Testis (tissue), 2 donors: ENCODE measurements at regions not wholly inside any gene's neighbourhood (a gene's known extent, or its start where the extent isn't known, plus 50 kb on each side); places are given as distances from the start of the nearest gene placed in this dataset.

Source experiments
- DNase-seq: peaks from one replicate; pipeline ENCODE4 v3.0.0-alpha.2; 2019
- H3K27ac ChIP-seq, 2 donors: fragments of 200-600 bp; sonication (generic); one replicate each; pipeline ENCODE4 v1.5.1; 2019
- H3K27me3 ChIP-seq: fragments of 200-600 bp; sonication (generic); one replicate; pipeline ENCODE4 v1.5.1; 2019
- H3K36me3 ChIP-seq: fragments of 200-600 bp; sonication (generic); one replicate; pipeline ENCODE4 v1.5.1; 2017; ENCODE audit warnings: low read depth; ENCODE audit errors: missing control alignments
- H3K4me1 ChIP-seq: fragments of 200-600 bp; sonication (generic); one replicate; pipeline ENCODE4 v1.5.1; 2019
- H3K4me3 ChIP-seq, 2 donors: fragments of 200-600 bp; sonication (generic); one replicate each; pipeline ENCODE4 v1.5.1; 2017 to 2019
- H3K9me3 ChIP-seq: fragments of 200-600 bp; sonication (generic); one replicate; pipeline ENCODE4 v1.5.1; 2017
- CTCF ChIP-seq, 3 experiments: fragments of 450-650 bp in 2 of 3; fragments of 200-600 bp in 1 of 3; sonication (generic) in 1 of 3; IDR thresholded peaks; one replicate each; pipeline ENCODE4 v1.5.1; 2016 to 2019; ENCODE audit warnings: antibody characterized with exemption in 3 of 3, mild to moderate bottlenecking in 2 of 3, moderate library complexity in 1 of 3
- POLR2A ChIP-seq: fragments of 450-650 bp; IDR thresholded peaks from one replicate; pipeline ENCODE4 v1.6.1; 2017; ENCODE audit warnings: antibody characterized with exemption, mild to moderate bottlenecking, moderate library complexity
- WGBS, 2 donors: methylation state at CpG; one replicate each; pipeline ENCODE4 v1.1.5; 2018; 5-methylcytosine and 5-hydroxymethylcytosine counted together
- intact Hi-C: fragments of 100-400 bp; cut with DNase I; formaldehyde crosslinking; loops from one replicate; pipeline ENCODE4 v1.15.1; 2023; ENCODE audit warnings: low total_unique reads

- Histone ChIP-seq H3K27ac (no peak overlapping the region), H3K4me1 (no peaks in the 10 kb centered on the region), H3K36me3 (no peaks in the 10 kb centered on the region), H3K27me3 (no peaks in the 10 kb centered on the region), H3K9me3 (no peaks in the 10 kb centered on the region), H3K4me3 (no peak overlapping the region)
- no peak for DNase-seq
- intact Hi-C loops: no loop called here
- WGBS, 2 donors: 58 to 65% methylated on average over 7 of the region's 7 CpGs
- no peak for TF ChIP-seq CTCF (IDR thresholded peaks at IDR 0.05)
- TF ChIP-seq POLR2A: no peak
These were observed 205.4 kb upstream of the SNX19 start for GRCh38 chr11:131121426-131122333.

- H3K4me3 ChIP-seq: no peak overlapping the region
- intact Hi-C loops: no loop called here
- H3K9me3 ChIP-seq: peaks cover 3% of the 10 kb centered on the region
- no peaks in the 10 kb centered on the region for H3K4me1 ChIP-seq
- no peak overlapping the region for H3K27ac ChIP-seq
- DNase-seq: no peak
- no peak for TF ChIP-seq POLR2A
- no peak for TF ChIP-seq CTCF (IDR thresholded peaks at IDR 0.05)
- WGBS, 2 donors: 83 to 84% methylated on average over 5 of the region's 5 CpGs
- H3K27me3 ChIP-seq: no peaks in the 10 kb centered on the region
- no peaks in the 10 kb centered on the region for H3K36me3 ChIP-seq
These were observed 206.2 kb upstream of the SNX19 start for GRCh38 chr11:131122448-131122847.

DNA sequence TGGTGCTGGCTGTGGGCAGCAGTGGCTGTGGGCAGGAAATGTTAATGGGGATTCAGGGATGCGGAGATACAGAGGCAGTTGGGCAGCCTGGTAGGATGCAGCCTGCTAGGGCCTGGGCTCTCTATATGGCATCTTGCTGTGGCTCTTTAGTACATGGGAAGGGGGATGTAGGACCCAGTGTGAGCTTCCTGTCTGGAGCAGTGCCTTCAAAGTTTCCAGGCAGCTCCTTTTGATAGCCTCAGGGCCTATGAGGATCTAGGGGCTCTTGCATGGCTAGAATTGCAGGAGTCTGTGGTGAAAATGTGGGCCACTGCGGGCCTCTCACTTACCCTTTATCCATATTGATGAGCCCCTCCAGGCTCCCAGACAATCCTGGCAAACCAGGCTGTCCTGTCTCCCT lies 213.2 kb upstream of the SNX19 start:
- H3K4me3 ChIP-seq: no peak overlapping the region
- no peak overlapping the region for H3K27ac ChIP-seq
- H3K36me3 ChIP-seq: no peaks in the 10 kb centered on the region
- intact Hi-C loops: no loop called here
- WGBS, 2 donors: 86 to 92% methylated on average over 2 of the region's 2 CpGs
- H3K9me3 ChIP-seq: peaks cover 3% of the 10 kb centered on the region
- H3K27me3 ChIP-seq: no peaks in the 10 kb centered on the region
- no peak for TF ChIP-seq CTCF (IDR thresholded peaks at IDR 0.05)
- TF ChIP-seq POLR2A: no peak
- H3K4me1 ChIP-seq: no peaks in the 10 kb centered on the region
- DNase-seq: no peak

- H3K27me3 ChIP-seq: no peaks in the 10 kb centered on the region
- no peaks in the 10 kb centered on the region for H3K36me3 ChIP-seq
- intact Hi-C loops: no loop called here
- no peaks in the 10 kb centered on the region for H3K4me1 ChIP-seq
- 51 to 65% methylated on average over 2 to 3 of the region's 3 CpGs for WGBS, 2 donors
- no peak overlapping the region for H3K27ac ChIP-seq
- H3K4me3 ChIP-seq: no peak overlapping the region
- no peak for TF ChIP-seq POLR2A
- no peak for TF ChIP-seq CTCF (IDR thresholded peaks at IDR 0.05)
- DNase-seq: no peak
- no peaks in the 10 kb centered on the region for H3K9me3 ChIP-seq
These were observed 219.3 kb upstream of the SNX19 start for GRCh38 chr11:131135611-131136010.

GRCh38 chr11:131136486-131136885 lies 220.2 kb upstream of the SNX19 start:
- Histone ChIP-seq H3K27ac (no peak overlapping the region), H3K36me3 (no peaks in the 10 kb centered on the region), H3K27me3 (no peaks in the 10 kb centered on the region), H3K4me3 (no peak overlapping the region), H3K4me1 (no peaks in the 10 kb centered on the region), H3K9me3 (no peaks in the 10 kb centered on the region)
- WGBS, 2 donors: 0 to 75% methylated on average over 1 of the region's 1 CpG
- no peak for DNase-seq
- intact Hi-C loops: no loop called here
- no peak for TF ChIP-seq CTCF (IDR thresholded peaks at IDR 0.05)
- TF ChIP-seq POLR2A: no peak
